ENCODE measurements at regions not wholly inside any gene's neighbourhood (a gene's known extent, or its start where the extent isn't known, plus 50 kb on each side); places are given as distances from the start of the nearest gene placed in this dataset.

DNA sequence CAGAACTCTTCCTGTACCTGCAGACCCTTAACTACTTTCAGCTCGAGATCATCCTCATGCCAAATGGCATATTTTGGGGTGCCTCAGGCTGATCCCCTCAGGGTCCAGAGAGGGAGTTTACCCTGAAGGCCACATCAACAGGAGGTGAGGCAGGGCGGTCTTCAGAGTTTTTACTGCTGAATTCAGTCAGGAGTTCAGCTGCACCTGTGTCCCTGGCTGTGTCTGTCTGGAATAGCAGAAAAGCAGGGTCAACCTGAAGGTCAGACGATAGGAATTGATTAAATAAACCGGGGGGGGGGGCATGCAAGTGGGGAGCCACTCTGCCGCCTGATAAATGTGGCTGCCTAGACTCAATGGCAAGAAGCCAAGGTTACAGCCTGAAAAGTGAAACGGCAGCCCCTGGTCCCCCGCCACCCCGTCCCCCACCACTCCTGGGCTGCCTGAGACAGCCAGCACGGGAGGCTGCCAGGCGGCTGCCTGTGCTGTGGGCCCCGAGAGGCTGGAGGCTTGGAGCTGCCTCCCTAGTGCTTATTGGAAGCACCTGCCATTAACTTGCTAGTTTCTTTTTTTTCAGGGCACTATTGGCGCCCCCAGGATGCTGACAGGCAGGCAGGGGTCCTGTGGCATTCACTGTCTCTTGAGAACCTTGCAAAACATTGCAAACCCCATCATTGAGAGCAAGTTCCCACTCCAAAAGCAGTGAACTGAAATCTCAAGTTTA is 182.7 kb upstream of the PPP1R26 start:
- TF ChIP-seq, protein P1, sequence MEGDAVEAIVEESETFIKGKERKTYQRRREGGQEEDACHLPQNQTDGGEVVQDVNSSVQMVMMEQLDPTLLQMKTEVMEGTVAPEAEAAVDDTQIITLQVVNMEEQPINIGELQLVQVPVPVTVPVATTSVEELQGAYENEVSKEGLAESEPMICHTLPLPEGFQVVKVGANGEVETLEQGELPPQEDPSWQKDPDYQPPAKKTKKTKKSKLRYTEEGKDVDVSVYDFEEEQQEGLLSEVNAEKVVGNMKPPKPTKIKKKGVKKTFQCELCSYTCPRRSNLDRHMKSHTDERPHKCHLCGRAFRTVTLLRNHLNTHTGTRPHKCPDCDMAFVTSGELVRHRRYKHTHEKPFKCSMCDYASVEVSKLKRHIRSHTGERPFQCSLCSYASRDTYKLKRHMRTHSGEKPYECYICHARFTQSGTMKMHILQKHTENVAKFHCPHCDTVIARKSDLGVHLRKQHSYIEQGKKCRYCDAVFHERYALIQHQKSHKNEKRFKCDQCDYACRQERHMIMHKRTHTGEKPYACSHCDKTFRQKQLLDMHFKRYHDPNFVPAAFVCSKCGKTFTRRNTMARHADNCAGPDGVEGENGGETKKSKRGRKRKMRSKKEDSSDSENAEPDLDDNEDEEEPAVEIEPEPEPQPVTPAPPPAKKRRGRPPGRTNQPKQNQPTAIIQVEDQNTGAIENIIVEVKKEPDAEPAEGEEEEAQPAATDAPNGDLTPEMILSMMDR (IDR thresholded peaks at IDR 0.05) = no peak
- TF ChIP-seq POLR2AphosphoS5 (IDR thresholded peaks at IDR 0.05) = no peak

Measured in breast epithelium (tissue), 3 donors.